ENCODE measurements at regions not wholly inside any gene's neighbourhood (a gene's known extent, or its start where the extent isn't known, plus 50 kb on each side); places are given as distances from the start of the nearest gene placed in this dataset.

DNA sequence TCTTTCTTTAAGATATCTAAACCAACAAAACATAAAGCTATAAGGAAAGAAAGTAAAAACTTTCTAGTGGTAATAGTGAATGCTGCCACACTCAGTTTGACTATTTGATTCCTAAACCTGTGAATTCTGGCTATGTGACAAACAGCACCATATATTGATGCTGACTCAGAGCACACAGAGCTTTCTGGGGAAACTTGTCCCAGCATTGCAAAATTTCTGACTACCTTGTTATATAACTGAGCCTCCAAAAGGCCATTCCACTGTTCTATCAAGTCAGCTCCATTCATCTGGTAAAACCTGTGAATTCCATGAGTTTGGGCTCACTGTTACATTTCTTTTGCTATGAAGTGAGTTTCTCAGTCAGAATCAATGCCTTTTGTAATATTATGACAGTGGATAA is 1229.7 kb downstream of the PCDH18 start:
- in situ Hi-C loops (cut with MboI) = no loop called here
- no TSS peak for BruUV-seq (replicated peaks)
- TF ChIP-seq FOS (IDR thresholded peaks at IDR 0.05; ENCODE audit: borderline replicate concordance, extremely low read depth, insufficient read length) (no peak), NFXL1 (IDR thresholded peaks at IDR 0.05; ENCODE audit: borderline replicate concordance) (no peak), HDGF (IDR thresholded peaks at IDR 0.05) (no peak)

DNA sequence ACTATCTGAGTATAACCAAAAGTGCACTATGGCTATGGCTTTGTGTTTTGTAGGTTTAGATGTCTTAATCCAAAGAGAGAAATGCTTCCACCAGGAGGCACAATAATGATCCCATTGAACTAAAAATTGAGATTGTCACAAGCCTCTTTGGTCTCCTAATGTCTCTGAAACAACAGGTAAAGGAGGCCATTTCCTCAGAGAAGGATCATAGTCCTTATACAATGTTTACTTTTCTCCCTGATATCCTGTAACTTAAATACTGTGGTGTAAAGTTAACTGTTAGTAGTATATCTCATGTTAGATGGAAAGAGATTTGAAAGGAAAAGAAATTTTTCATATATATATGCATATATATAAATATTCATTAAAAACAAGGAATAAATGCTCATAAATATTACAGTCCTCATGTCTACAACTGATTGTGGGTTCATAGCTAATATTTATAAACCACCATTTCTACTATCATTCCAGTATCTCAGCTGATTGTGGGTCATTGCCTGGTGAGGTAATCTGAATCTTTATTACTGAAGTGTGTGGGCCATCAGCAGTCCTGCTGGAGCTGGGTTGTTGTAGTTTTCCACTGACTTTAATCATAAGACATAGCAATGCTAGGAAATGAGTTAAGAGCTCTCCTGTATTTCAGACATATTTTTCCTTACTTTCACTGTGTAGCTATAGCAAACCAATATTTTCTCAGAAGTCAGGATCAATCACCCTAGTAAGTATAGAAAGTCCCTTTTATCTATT is 1230.4 kb downstream of the PCDH18 start:
- Histone ChIP-seq H3K4me1 (ENCODE audit: control insufficient read depth, insufficient read depth, low read length) (no peaks in the 10 kb centered on the region), H3K9ac (ENCODE audit: control insufficient read depth, insufficient read depth, low read length) (no peak overlapping the region), H3K9me3 (replicated peaks; ENCODE audit: control insufficient read depth, insufficient read depth, low read length) (no peaks in the 10 kb centered on the region), H3K27me3 (replicated peaks in 1 of 2; ENCODE audit: control insufficient read depth in 2 of 2, insufficient read depth in 2 of 2, low read length in 1 of 2) (no peaks in the 10 kb centered on the region), H3K4me2 (ENCODE audit: control insufficient read depth, insufficient read depth) (no peak overlapping the region), H3K36me3 (ENCODE audit: control insufficient read depth in 2 of 2, insufficient read depth in 2 of 2, low read length in 1 of 2) (no peaks in the 10 kb centered on the region), H3K79me2 (ENCODE audit: control insufficient read depth, insufficient read depth, low read length) (no peaks in the 10 kb centered on the region), H3K4me3 (no peak overlapping the region), H2AFZ (ENCODE audit: control insufficient read depth, low read depth, low read length) (no peak overlapping the region), H4K20me1 (ENCODE audit: control insufficient read depth, insufficient read depth) (no peaks in the 10 kb centered on the region), H3K27ac (ENCODE audit: control insufficient read depth, insufficient read depth) (no peak overlapping the region)
- SMC1A ChIA-PET (ENCODE audit: uncharacterized antibody, unreplicated experiment) = interaction anchor here (1.1 kb wide), 2 partner anchors 12 to 561 kb away, joined by 3 to 7 read pairs; no protein-coding TSS in a partner anchor
- in situ Hi-C loops (cut with MboI) (no loop called here), intact Hi-C loops (cut with micrococcal nuclease; ENCODE audit: unreplicated experiment) (no loop called here)
- POLR2A ChIA-PET = no interaction called here
- CTCF ChIA-PET = interaction anchor here (1.9 kb wide), 1 partner anchor 562 kb away, joined by 7 read pairs; no protein-coding TSS in a partner anchor
- ATAC-seq (no peak), DNase-seq (ENCODE audit: low read depth, low spot score) (no peak), FAIRE-seq (no peak)
- TF ChIP-seq ESRRA (IDR thresholded peaks at IDR 0.05; ENCODE audit: low read length) (no peak), IKZF2 (IDR thresholded peaks at IDR 0.05) (no peak), CHD1 (IDR thresholded peaks at IDR 0.05; ENCODE audit: low read depth, low read length) (no peak), JUND (IDR thresholded peaks at IDR 0.05; ENCODE audit: low read depth, low read length) (no peak), DPF2 (IDR thresholded peaks at IDR 0.05) (no peak), RUNX3 (IDR thresholded peaks at IDR 0.05; ENCODE audit: low read length) (no peak), PAX8 (IDR thresholded peaks at IDR 0.05) (no peak), POLR2AphosphoS2 (IDR thresholded peaks at IDR 0.05; ENCODE audit: low read depth, low read length) (no peak)
- TF ChIP-seq, protein P1, sequence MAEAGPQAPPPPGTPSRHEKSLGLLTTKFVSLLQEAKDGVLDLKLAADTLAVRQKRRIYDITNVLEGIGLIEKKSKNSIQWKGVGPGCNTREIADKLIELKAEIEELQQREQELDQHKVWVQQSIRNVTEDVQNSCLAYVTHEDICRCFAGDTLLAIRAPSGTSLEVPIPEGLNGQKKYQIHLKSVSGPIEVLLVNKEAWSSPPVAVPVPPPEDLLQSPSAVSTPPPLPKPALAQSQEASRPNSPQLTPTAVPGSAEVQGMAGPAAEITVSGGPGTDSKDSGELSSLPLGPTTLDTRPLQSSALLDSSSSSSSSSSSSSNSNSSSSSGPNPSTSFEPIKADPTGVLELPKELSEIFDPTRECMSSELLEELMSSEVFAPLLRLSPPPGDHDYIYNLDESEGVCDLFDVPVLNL (IDR thresholded peaks at IDR 0.05; ENCODE audit: low read depth, low read length) = no peak
- TF ChIP-seq, protein P2, sequence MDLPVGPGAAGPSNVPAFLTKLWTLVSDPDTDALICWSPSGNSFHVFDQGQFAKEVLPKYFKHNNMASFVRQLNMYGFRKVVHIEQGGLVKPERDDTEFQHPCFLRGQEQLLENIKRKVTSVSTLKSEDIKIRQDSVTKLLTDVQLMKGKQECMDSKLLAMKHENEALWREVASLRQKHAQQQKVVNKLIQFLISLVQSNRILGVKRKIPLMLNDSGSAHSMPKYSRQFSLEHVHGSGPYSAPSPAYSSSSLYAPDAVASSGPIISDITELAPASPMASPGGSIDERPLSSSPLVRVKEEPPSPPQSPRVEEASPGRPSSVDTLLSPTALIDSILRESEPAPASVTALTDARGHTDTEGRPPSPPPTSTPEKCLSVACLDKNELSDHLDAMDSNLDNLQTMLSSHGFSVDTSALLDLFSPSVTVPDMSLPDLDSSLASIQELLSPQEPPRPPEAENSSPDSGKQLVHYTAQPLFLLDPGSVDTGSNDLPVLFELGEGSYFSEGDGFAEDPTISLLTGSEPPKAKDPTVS (IDR thresholded peaks at IDR 0.05; ENCODE audit: low read depth, low read length) = no peak
- no TSS peak for BruUV-seq (replicated peaks)
- RAD21 ChIA-PET (ENCODE audit: unreplicated experiment) = no interaction called here

More for the DNA sequence above, 1229.7 kb downstream of the PCDH18 start:
- H3K9me3 ChIP-seq (replicated peaks; ENCODE audit: control insufficient read depth, insufficient read depth, low read length) = no peaks in the 10 kb centered on the region
- SMC1A ChIA-PET (ENCODE audit: uncharacterized antibody, unreplicated experiment) = interaction anchor here (1.1 kb wide), 2 partner anchors 11 to 560 kb away, joined by 3 to 7 read pairs; no protein-coding TSS in a partner anchor
- FAIRE-seq = no peak
- H3K4me2 ChIP-seq (ENCODE audit: control insufficient read depth, insufficient read depth) = no peak overlapping the region
- no peak overlapping the region for H3K27ac ChIP-seq (ENCODE audit: control insufficient read depth, insufficient read depth)
- CTCF ChIA-PET = interaction anchor here (1.9 kb wide), 1 partner anchor 562 kb away, joined by 7 read pairs; no protein-coding TSS in a partner anchor
- RAD21 ChIA-PET (ENCODE audit: unreplicated experiment) = no interaction called here
- no peak overlapping the region for H3K9ac ChIP-seq (ENCODE audit: control insufficient read depth, insufficient read depth, low read length)
- H3K79me2 ChIP-seq (ENCODE audit: control insufficient read depth, insufficient read depth, low read length) = no peaks in the 10 kb centered on the region
- H3K27me3 ChIP-seq (replicated peaks in 1 of 2; ENCODE audit: control insufficient read depth in 2 of 2, insufficient read depth in 2 of 2, low read length in 1 of 2) = no peaks in the 10 kb centered on the region
- H3K36me3 ChIP-seq (ENCODE audit: control insufficient read depth in 2 of 2, insufficient read depth in 2 of 2, low read length in 1 of 2) = no peaks in the 10 kb centered on the region
- no peak for DNase-seq (ENCODE audit: low read depth, low spot score)
- H3K4me3 ChIP-seq = no peak overlapping the region
- H2AFZ ChIP-seq (ENCODE audit: control insufficient read depth, low read depth, low read length) = no peak overlapping the region
- intact Hi-C loops (cut with micrococcal nuclease; ENCODE audit: unreplicated experiment) = no loop called here
- POLR2A ChIA-PET = no interaction called here
- H3K4me1 ChIP-seq (ENCODE audit: control insufficient read depth, insufficient read depth, low read length) = no peaks in the 10 kb centered on the region
- no peaks in the 10 kb centered on the region for H4K20me1 ChIP-seq (ENCODE audit: control insufficient read depth, insufficient read depth)
- no peak for ATAC-seq
